CD4-positive, alpha-beta T cell (primary cell): ENCODE measurements at regions not wholly inside any gene's neighbourhood (a gene's known extent, or its start where the extent isn't known, plus 50 kb on each side); places are given as distances from the start of the nearest gene placed in this dataset.

Experiments used
- ATAC-seq: fragments of 200-7000 bp; cut with Tn5 transposase; one replicate; pipeline ENCODE4 v1.10.0; 2022; ENCODE audit warnings: mild to moderate bottlenecking; ENCODE audit not compliant: poor library complexity
- CTCF ChIA-PET: fragments of 350-600 bp; sonication (Branson Sonifier 250); formaldehyde crosslinking; loops from one replicate; lab custom pipeline; 2021; ENCODE audit warnings: antibody characterized with exemption, inconsistent platforms; lab: Charles Lee
- POLR2A ChIA-PET: fragments of 350-600 bp; sonication (Branson Sonifier 250); formaldehyde crosslinking; loops from one replicate; lab custom pipeline; 2021; ENCODE audit warnings: antibody characterized with exemption, inconsistent platforms; lab: Charles Lee
- DNase-seq, 14 experiments: peaks; one replicate each; pipeline ENCODE4 v3.0.0-alpha.2; 2013 to 2020; ENCODE audit warnings: mixed read lengths in 2 of 14
- H3K27ac ChIP-seq, 2 donors: one replicate each; pipeline versions ENCODE4 v1.5.1 to v1.7.0; 2013; ENCODE audit warnings: low read length in 2 of 2, low read depth in 1 of 2, mild to moderate bottlenecking in 1 of 2
- H3K27me3 ChIP-seq, 2 experiments: 1 replicate in 1 of 2; 2 replicates in 1 of 2; pipeline versions ENCODE4 v1.6.1 to v1.7.0; 2013; ENCODE audit warnings: low read length in 2 of 2, control low read depth in 1 of 2, mild to moderate bottlenecking in 1 of 2, moderate library complexity in 1 of 2; ENCODE audit not compliant: insufficient read depth in 2 of 2, control insufficient read depth in 1 of 2
- H3K36me3 ChIP-seq: one replicate; pipeline ENCODE4 v1.6.1; 2013; ENCODE audit warnings: low read length, control low read depth; ENCODE audit not compliant: insufficient read depth
- H3K4me1 ChIP-seq: one replicate; pipeline ENCODE4 v1.6.1; 2013; ENCODE audit warnings: low read length, control low read depth; ENCODE audit not compliant: insufficient read depth
- H3K4me3 ChIP-seq: one replicate; pipeline ENCODE4 v1.5.1; 2013; ENCODE audit warnings: mild to moderate bottlenecking, low read length, moderate library complexity
- H3K9me3 ChIP-seq, 2 experiments: 1 replicate in 1 of 2; 2 replicates in 1 of 2; pipeline versions ENCODE4 v1.6.1 to v1.7.0; 2013; ENCODE audit warnings: low read length in 2 of 2, mild to moderate bottlenecking in 2 of 2, control low read depth in 1 of 2, moderate library complexity in 1 of 2; ENCODE audit not compliant: control insufficient read depth in 1 of 2, insufficient read depth in 1 of 2
- H3K27ac Mint-ChIP-seq: one replicate; pipeline ENCODE4 v1.8.0; 2020; ENCODE audit warnings: mixed read lengths
- H3K27me3 Mint-ChIP-seq: one replicate; pipeline ENCODE4 v1.8.0; 2021; ENCODE audit warnings: mixed read lengths
- H3K36me3 Mint-ChIP-seq: one replicate; pipeline ENCODE4 v1.8.0; 2021; ENCODE audit warnings: low read depth, mixed read lengths
- H3K4me1 Mint-ChIP-seq: one replicate; pipeline ENCODE4 v1.8.0; 2021; ENCODE audit warnings: low read depth, mixed read lengths
- H3K4me3 Mint-ChIP-seq: one replicate; pipeline ENCODE4 v1.8.0; 2020; ENCODE audit warnings: mild to moderate bottlenecking, mixed read lengths
- H3K9me3 Mint-ChIP-seq: one replicate; pipeline ENCODE4 v1.8.0; 2020; ENCODE audit warnings: mixed read lengths
- CTCF ChIP-seq: fragments of 200-600 bp; IDR thresholded peaks from one replicate; pipeline ENCODE4 v1.8.0; 2022; ENCODE audit warnings: antibody characterized with exemption, mild to moderate bottlenecking
- intact Hi-C, 2 experiments: fragments of 100-400 bp; cut with DNase I in 1 of 2; cut with micrococcal nuclease in 1 of 2; formaldehyde crosslinking; loops; one replicate each; pipeline versions ENCODE4 v1.15.1 to v1.9.0; 2023 to 2025; cut with DNase I, micrococcal nuclease

- CTCF ChIA-PET = no interaction called here
- intact Hi-C loops = no loop called here
- Histone ChIP-seq H3K27me3 (no peaks in the 10 kb centered on the region), H3K27ac (no peak overlapping the region), H3K9me3 (peaks cover 0 to 3% of the 10 kb centered on the region in 2 experiments), H3K4me3 (no peak overlapping the region), H3K4me1 (no peaks in the 10 kb centered on the region), H3K36me3 (no peaks in the 10 kb centered on the region)
- no peak for TF ChIP-seq CTCF
- Mint-ChIP-seq H3K36me3 (no peaks in the 10 kb centered on the region), H3K4me1 (no peaks in the 10 kb centered on the region), H3K4me3 (no peak overlapping the region), H3K27ac (no peak overlapping the region), H3K9me3 (peaks cover 3% of the 10 kb centered on the region), H3K27me3 (no peaks in the 10 kb centered on the region)
- POLR2A ChIA-PET = no interaction called here
- DNase-seq = no peak
- no peak for ATAC-seq
Measured at GRCh38 chr18:73503326-73503725, 635.5 kb upstream of the NETO1 start.

GRCh38 chr18:73487966-73488365 is 620.2 kb upstream of the NETO1 start:
- H3K27me3 Mint-ChIP-seq = no peaks in the 10 kb centered on the region
- CTCF ChIA-PET = no interaction called here

GRCh38 chr18:73485166-73485565 is 617.4 kb upstream of the NETO1 start:
- Mint-ChIP-seq H3K27me3 (no peaks in the 10 kb centered on the region), H3K9me3 (peaks cover 11% of the 10 kb centered on the region), H3K4me1 (no peaks in the 10 kb centered on the region), H3K36me3 (no peaks in the 10 kb centered on the region), H3K4me3 (no peak overlapping the region), H3K27ac (no peak overlapping the region)
- ChIA-PET POLR2A (no interaction called here), CTCF (no interaction called here)
- intact Hi-C loops = no loop called here
- Histone ChIP-seq H3K4me1 (no peaks in the 10 kb centered on the region), H3K36me3 (no peaks in the 10 kb centered on the region), H3K27me3 (no peaks in the 10 kb centered on the region), H3K27ac (no peak overlapping the region), H3K4me3 (no peak overlapping the region), H3K9me3 (no peaks in the 10 kb centered on the region)
- no peak for ATAC-seq
- TF ChIP-seq CTCF = no peak
- no peak for DNase-seq

More at GRCh38 chr18:73487966-73488365, 620.2 kb upstream of the NETO1 start:
- Histone ChIP-seq H3K36me3 (no peaks in the 10 kb centered on the region), H3K4me3 (no peak overlapping the region), H3K27ac (no peak overlapping the region), H3K27me3 (no peaks in the 10 kb centered on the region), H3K9me3 (no peaks in the 10 kb centered on the region), H3K4me1 (no peaks in the 10 kb centered on the region)
- Mint-ChIP-seq H3K27ac (no peak overlapping the region), H3K9me3 (peaks cover 12% of the 10 kb centered on the region), H3K4me1 (no peaks in the 10 kb centered on the region), H3K36me3 (no peaks in the 10 kb centered on the region), H3K4me3 (no peak overlapping the region)
- TF ChIP-seq CTCF = no peak
- ATAC-seq (no peak), DNase-seq (no peak)
- intact Hi-C loops = no loop called here
- POLR2A ChIA-PET = no interaction called here
